Left colon (tissue), 2 donors: ENCODE measurements at regions not wholly inside any gene's neighbourhood (a gene's known extent, or its start where the extent isn't known, plus 50 kb on each side); places are given as distances from the start of the nearest gene placed in this dataset.
A peak's percentile ranks its signal among the peaks of the same experiment; 100 is the strongest.
"Not testable (repeated sequence)": the region's sequence is repeated elsewhere in the genome, so short reads cannot be mapped to it uniquely, and the experiment has no call there.

Experiments
- ATAC-seq: fragments of 200-7000 bp; cut with Tn5 transposase; one replicate; pipeline ENCODE4 v1.9.1; 2020; ENCODE audit warnings: mild to moderate bottlenecking, moderate library complexity
- DNase-seq, 2 donors: peaks; one replicate each; pipeline ENCODE4 v3.0.0-alpha.2; 2020
- intact Hi-C, 2 donors: fragments of 100-400 bp; cut with DNase I in 1 of 2; cut with micrococcal nuclease in 1 of 2; formaldehyde crosslinking; loops; one replicate each; pipeline versions ENCODE4 v1.11.2 to v1.14.0; 2022; cut with DNase I, micrococcal nuclease
- donor health status: DM: no; HTN: no; CAD: no.
- donor health status: DM: yes; HTN: yes; CAD: no.

GRCh38 chrX:35221391-35221790, 278.8 kb downstream of the FAM47B start:
- ATAC-seq, DNase-seq, intact Hi-C loops: not testable (repeated sequence)

- intact Hi-C loops = no loop called here
- ATAC-seq = no peak
- DNase-seq = no peak
Measured at GRCh38 chrX:35244088-35244741, 301.6 kb downstream of the FAM47B start.

GRCh38 chrX:35244796-35245508, 302.4 kb downstream of the FAM47B start:
- intact Hi-C loops = no loop called here
- no peak for ATAC-seq
- no peak for DNase-seq

- DNase-seq (no peak), ATAC-seq (no peak)
- intact Hi-C loops = no loop called here
Measured at GRCh38 chrX:35251226-35251625, 308.6 kb downstream of the FAM47B start.

- intact Hi-C loops = no loop called here
- no peak for DNase-seq
- no peak for ATAC-seq
Measured at GRCh38 chrX:35276115-35276514, 333.5 kb downstream of the FAM47B start.

GRCh38 chrX:35285289-35285962, 342.8 kb downstream of the FAM47B start:
- intact Hi-C loops = no loop called here
- DNase-seq (no peak), ATAC-seq (no peak)

GRCh38 chrX:35288657-35289056, 346.1 kb downstream of the FAM47B start:
- DNase-seq = no peak
- no peak for ATAC-seq
- intact Hi-C loops = no loop called here

GRCh38 chrX:35289952-35290351, 347.4 kb downstream of the FAM47B start:
- DNase-seq (no peak), ATAC-seq (no peak)
- intact Hi-C loops = no loop called here

- no peak for ATAC-seq
- DNase-seq = no peak
- intact Hi-C loops = no loop called here
Measured at GRCh38 chrX:35291013-35291412, 348.4 kb downstream of the FAM47B start.

GRCh38 chrX:35292522-35292921, 349.9 kb downstream of the FAM47B start:
- intact Hi-C loops = no loop called here
- no peak for DNase-seq
- no peak for ATAC-seq

- intact Hi-C loops, DNase-seq, ATAC-seq: not testable (repeated sequence)
Measured at GRCh38 chrX:35305037-35305436, 362.4 kb downstream of the FAM47B start.

GRCh38 chrX:35339796-35340195, 397.2 kb downstream of the FAM47B start:
- ATAC-seq = no peak
- intact Hi-C loops = no loop called here
- no peak for DNase-seq

- intact Hi-C loops = no loop called here
- DNase-seq (no peak), ATAC-seq (no peak)
Measured at GRCh38 chrX:35340465-35340864, 397.9 kb downstream of the FAM47B start.

GRCh38 chrX:35351212-35351611, 408.6 kb downstream of the FAM47B start:
- intact Hi-C loops = no loop called here

GRCh38 chrX:35351795-35352483, 409.3 kb downstream of the FAM47B start:
- ATAC-seq = no peak
- no peak for DNase-seq
- intact Hi-C loops = no loop called here

More at GRCh38 chrX:35351212-35351611, 408.6 kb downstream of the FAM47B start:
- ATAC-seq (no peak), DNase-seq (no peak)

- DNase-seq = no peak
- ATAC-seq = no peak
- intact Hi-C loops = no loop called here
Measured at GRCh38 chrX:35357656-35358055, 415.1 kb downstream of the FAM47B start.

- ATAC-seq (no peak), DNase-seq (no peak)
- intact Hi-C loops = no loop called here
Measured at GRCh38 chrX:35362866-35363265, 420.3 kb downstream of the FAM47B start.

- ATAC-seq = no peak
- DNase-seq = no peak
- intact Hi-C loops = no loop called here
Measured at GRCh38 chrX:35374116-35374515, 424.0 kb upstream of the MAGEB16 start.

GRCh38 chrX:35380808-35381700, 417.1 kb upstream of the MAGEB16 start:
- intact Hi-C loops = no loop called here
- ATAC-seq (peak; percentile 57), DNase-seq (no peak)
